ENCODE measurements at regions not wholly inside any gene's neighbourhood (a gene's known extent, or its start where the extent isn't known, plus 50 kb on each side); places are given as distances from the start of the nearest gene placed in this dataset.

DNA sequence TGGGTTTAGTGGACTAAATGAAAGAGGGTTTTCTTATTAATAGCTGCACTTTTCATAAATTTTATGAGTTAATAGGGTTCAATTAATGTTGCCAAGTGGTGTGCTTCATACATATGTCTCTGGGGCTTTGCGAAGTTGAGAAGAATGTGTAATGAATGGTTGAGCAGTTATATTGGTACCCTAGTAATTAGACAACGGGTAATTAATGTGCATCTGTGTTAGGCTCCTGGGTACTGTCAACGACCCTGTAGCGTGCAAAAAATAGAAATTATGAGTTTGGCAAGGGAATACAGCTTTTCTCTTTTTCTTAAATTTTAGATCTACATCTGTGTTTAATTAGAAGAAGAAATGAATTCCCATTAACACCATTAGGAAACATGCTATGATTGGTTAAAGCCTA, 1027.7 kb downstream of the ARAP2 start:
- 79 to 85% methylated on average over 4 of the region's 4 CpGs for WGBS, 2 donors
- Histone ChIP-seq H3K4me3 (no peak overlapping the region), H3K27me3 (no peaks in the 10 kb centered on the region), H3K9me3 (peaks cover 0 to 5% (median 0%) of the 10 kb centered on the region in 11 donors), H3K36me3 (no peaks in the 10 kb centered on the region), H3K4me1 (no peaks in the 10 kb centered on the region), H3K27ac (no peak overlapping the region)
- DNase-seq (no peak), ATAC-seq (no peak)
- TF ChIP-seq, protein P1, sequence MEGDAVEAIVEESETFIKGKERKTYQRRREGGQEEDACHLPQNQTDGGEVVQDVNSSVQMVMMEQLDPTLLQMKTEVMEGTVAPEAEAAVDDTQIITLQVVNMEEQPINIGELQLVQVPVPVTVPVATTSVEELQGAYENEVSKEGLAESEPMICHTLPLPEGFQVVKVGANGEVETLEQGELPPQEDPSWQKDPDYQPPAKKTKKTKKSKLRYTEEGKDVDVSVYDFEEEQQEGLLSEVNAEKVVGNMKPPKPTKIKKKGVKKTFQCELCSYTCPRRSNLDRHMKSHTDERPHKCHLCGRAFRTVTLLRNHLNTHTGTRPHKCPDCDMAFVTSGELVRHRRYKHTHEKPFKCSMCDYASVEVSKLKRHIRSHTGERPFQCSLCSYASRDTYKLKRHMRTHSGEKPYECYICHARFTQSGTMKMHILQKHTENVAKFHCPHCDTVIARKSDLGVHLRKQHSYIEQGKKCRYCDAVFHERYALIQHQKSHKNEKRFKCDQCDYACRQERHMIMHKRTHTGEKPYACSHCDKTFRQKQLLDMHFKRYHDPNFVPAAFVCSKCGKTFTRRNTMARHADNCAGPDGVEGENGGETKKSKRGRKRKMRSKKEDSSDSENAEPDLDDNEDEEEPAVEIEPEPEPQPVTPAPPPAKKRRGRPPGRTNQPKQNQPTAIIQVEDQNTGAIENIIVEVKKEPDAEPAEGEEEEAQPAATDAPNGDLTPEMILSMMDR (IDR thresholded peaks at IDR 0.05): no peak
- intact Hi-C loops (cut with DNase I): no loop called here

DNA sequence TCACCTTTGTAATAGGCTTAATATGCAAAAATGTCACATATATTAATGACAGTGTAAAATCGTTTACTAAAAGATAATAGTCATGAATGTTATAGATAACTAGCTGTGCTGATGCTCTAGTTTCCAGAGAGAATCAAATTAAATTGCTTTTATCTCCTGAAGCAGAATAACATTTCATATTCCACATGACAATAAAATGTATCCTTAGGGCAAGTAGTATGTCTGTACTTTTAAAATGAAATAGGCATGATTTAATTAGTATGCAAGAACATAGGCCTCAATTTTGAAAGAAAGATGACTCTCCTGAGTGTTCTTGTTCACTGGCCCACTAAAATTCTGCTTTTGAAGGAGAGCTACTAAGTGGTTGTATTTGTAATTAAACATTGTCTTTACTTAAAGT, 1027.0 kb downstream of the ARAP2 start:
- H3K4me3 ChIP-seq: no peak overlapping the region
- no peaks in the 10 kb centered on the region for H3K4me1 ChIP-seq
- H3K36me3 ChIP-seq: no peaks in the 10 kb centered on the region
- H3K27me3 ChIP-seq: no peaks in the 10 kb centered on the region
- no peak overlapping the region for H3K27ac ChIP-seq
- TF ChIP-seq, protein P1 (IDR thresholded peaks at IDR 0.05): no peak
- 52 to 60% methylated on average over 1 of the region's 1 CpG for WGBS, 2 donors
- H3K9me3 ChIP-seq: peaks cover 0 to 3% (median 0%) of the 10 kb centered on the region in 11 donors
- DNase-seq (no peak), ATAC-seq (no peak)
- intact Hi-C loops (cut with DNase I): no loop called here

DNA sequence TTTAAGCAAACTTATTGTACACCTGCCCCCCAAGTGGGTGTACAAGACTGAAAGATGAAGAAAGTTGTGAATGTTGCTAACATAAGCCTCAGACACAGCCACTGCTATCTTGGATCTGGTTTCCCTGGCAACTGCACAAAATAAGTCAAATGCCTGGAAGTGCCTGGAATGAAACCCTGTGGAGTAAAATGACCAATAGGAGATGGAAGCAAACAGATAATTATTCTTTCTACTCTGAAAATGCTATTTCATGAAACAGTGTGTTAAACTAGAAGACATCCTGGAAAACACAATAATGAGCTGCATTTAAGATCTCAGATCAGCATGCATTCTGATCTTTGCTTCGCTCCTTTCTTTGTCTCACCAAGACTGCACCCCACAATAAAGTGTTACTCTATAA, 1016.0 kb downstream of the ARAP2 start:
- WGBS, 2 donors: 78 to 80% methylated on average over 1 of the region's 1 CpG
- no peaks in the 10 kb centered on the region for H3K4me1 ChIP-seq
- intact Hi-C loops (cut with DNase I): no loop called here

DNA sequence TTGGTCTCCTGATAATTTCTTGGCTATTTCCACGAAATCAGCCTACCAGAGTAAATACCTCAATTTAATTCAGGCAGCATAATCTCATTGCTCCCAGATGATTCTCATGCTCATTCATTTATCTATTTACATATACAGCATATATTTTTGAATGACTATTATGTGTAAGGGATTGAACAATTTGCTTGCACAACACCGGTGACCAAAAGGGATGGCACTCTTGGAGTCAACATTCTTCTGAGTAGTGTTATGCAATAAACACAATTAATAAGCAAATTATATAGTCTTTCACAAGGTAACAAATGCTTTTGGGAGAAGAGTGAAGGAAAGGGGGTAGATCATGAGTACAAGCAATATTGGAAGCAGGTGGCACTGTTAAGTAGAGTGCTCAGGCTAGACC, 1015.3 kb downstream of the ARAP2 start:
- intact Hi-C loops (cut with DNase I): no loop called here
- Histone ChIP-seq H3K4me1 (no peaks in the 10 kb centered on the region), H3K27ac (no peak overlapping the region), H3K9me3 (peaks cover 0 to 3% (median 0%) of the 10 kb centered on the region in 11 donors), H3K36me3 (no peaks in the 10 kb centered on the region), H3K27me3 (no peaks in the 10 kb centered on the region), H3K4me3 (no peak overlapping the region)
- ATAC-seq (no peak), DNase-seq (no peak)
- TF ChIP-seq, protein P1 (IDR thresholded peaks at IDR 0.05): no peak
- WGBS, 2 donors: 66 to 67% methylated on average over 2 of the region's 2 CpGs

More for the DNA sequence above, 1016.0 kb downstream of the ARAP2 start:
- ATAC-seq (no peak), DNase-seq (no peak)
- TF ChIP-seq, protein P1 (IDR thresholded peaks at IDR 0.05): no peak
- no peaks in the 10 kb centered on the region for H3K27me3 ChIP-seq
- no peak overlapping the region for H3K4me3 ChIP-seq
- H3K36me3 ChIP-seq: no peaks in the 10 kb centered on the region
- H3K27ac ChIP-seq: no peak overlapping the region
- H3K9me3 ChIP-seq: no peaks in the 10 kb centered on the region
